GM21529 (cell line): ENCODE measurements at regions not wholly inside any gene's neighbourhood (a gene's known extent, or its start where the extent isn't known, plus 50 kb on each side); places are given as distances from the start of the nearest gene placed in this dataset.
"Not testable (repeated sequence)": the region's sequence is repeated elsewhere in the genome, so short reads cannot be mapped to it uniquely, and the experiment has no call there.

Source experiments
- ATAC-seq: cut with Tn5 transposase; IDR thresholded peaks from one replicate; pipeline ENCODE4 v1.9.1; 2021; ENCODE audit not compliant: unreplicated experiment

DNA sequence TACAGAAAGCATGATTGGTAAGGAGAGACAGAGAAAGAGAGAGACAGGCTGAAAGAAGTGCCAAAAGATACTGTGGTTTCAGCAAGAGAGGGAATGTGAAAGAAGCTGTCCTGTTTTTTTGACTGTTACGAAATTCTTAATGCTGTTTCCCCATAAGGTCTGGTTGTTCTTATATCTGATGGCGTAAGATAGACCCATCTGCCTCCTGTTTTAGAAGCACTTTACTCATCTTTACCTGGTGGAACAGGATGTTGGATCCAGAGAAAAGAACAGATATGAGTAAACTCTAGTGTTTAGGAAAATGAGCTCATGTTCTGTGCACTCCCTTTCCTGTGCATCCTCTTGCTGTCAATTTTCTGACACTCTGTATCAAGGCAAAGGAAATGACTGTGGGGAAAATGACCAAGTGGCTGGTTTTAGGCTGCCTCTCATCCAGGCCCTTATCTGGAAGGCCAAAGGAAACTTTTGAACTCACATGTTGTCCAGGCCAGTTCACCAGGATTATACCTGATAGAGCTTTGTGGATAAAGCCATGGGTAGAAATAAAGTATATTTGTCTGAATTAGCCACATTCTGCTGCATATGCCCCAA is 311.7 kb upstream of the HTR2C start:
- ATAC-seq: no peak

DNA sequence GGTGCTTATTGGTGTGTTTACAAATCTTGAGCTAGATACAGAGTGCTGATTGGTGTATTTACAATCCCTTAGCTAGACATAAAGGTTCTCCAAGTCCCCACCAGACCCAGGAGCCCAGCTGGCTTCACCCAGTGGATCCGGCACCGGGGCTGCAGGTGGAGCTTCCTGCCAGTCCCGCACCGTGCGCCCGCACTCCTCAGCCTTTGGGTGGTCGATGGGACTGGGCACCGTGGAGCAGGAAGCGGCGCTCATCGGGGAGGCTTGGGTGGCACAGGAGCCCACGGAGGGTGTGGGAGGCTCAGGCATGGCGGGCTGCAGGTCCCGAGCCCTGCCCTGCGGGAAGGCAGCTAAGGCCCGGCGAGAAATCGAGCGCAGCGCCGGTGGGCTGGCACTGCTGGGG is 313.5 kb upstream of the HTR2C start:
- not testable (repeated sequence) for ATAC-seq

GRCh38 chrX:114268643-114269042 is 315.2 kb upstream of the HTR2C start:
- ATAC-seq: no peak

GRCh38 chrX:114267142-114267541 is 316.7 kb upstream of the HTR2C start:
- ATAC-seq: no peak

DNA sequence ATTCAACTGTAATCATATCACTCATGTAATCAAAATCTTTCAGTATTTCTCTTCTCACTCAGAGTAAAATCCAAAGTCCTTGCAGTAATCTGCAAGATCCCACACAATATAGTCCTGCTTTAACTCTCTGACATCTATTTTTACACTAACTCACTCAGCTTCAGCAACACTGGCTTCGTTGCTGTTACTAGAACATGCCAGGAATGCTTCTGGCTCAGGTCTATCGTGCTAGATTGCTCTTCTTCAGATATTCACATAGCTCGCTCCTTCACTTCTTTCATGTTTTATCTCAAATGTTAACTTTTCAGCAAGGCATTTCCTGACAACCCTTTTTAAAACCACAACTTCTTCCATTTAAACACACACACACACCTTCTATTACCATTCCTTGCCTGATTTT is 331.7 kb upstream of the HTR2C start:
- ATAC-seq: no peak

DNA sequence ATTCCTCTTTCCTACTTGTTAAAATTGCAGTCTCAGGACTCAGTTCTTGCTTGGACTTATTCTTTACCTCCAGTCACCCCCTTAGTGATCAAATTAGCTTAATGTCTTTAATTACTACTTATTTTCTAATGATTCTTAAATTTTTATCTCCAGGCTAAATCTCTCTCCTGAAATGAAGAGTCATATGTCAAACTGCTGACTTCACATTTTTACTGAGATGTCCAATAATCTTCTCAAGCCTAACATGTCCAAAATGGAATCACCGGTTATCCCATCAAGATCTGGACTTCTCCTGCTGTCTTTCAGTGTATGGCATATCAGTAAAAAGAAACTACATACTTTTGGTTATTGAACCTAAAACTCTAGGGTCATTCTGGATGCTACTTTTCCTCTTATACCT is 332.3 kb upstream of the HTR2C start:
- no peak for ATAC-seq

GRCh38 chrX:114221445-114221844 is 362.4 kb upstream of the HTR2C start:
- no peak for ATAC-seq

DNA sequence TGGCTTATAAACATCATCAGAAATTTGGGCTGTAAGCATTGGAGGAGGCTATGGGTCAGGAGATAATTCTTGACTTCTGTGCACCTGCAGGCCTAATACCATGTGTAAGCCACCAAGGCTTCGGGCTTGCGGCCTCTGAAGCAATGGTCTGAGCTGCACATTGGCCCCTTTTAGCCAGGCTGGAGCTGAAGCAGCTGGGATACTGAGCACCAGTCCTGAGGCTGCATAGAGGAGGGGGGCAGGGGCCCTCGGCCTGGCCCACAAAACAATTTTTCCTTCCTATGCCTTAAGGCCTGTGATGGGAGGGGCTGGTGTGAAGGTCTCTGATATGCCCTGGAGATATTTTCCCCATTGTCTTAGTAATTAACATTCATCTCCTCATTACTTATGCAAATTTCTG is 373.0 kb upstream of the HTR2C start:
- ATAC-seq: no peak

- ATAC-seq: no peak
Observed at GRCh38 chrX:114201622-114202021, 382.3 kb upstream of the HTR2C start.

DNA sequence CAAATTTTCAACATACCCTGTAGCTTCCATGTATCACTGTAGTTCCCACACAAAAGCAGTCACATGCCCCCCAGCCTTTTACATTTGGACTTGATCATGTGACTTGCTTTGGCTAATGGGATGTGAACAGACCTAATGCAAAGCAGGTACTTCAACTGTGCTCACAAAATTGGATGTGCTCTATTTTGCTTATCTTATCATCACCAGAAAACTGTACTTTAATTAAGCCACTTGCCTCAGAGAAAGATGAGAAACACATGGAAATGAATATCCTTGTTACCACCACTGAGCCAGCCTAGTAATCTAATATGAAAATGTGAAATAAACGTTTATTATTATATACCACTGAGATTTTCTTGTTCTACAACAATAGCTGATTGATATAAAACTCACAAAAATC is 402.7 kb upstream of the HTR2C start:
- no peak for ATAC-seq

GRCh38 chrX:114178126-114178525 is 405.8 kb upstream of the HTR2C start:
- no peak for ATAC-seq

DNA sequence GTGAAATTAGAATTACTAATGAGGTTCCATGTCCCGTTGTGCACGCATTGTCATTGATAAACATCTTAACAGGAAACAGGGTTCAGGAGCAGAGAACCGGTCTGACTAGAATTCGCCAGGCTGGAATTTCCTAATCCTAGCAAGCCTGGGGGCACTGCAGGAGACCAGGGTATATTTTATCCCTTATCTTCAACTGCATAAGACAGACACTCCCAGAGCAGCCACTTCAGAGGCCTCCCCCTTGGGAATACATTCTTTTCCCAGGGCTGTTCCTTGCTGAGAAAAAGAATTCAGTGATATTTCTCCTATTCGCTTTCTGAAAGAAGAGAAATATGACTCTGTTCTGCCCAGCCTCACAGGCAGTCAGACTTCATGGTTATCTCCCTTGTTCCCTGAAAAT is 416.6 kb upstream of the HTR2C start:
- ATAC-seq: not testable (repeated sequence)

DNA sequence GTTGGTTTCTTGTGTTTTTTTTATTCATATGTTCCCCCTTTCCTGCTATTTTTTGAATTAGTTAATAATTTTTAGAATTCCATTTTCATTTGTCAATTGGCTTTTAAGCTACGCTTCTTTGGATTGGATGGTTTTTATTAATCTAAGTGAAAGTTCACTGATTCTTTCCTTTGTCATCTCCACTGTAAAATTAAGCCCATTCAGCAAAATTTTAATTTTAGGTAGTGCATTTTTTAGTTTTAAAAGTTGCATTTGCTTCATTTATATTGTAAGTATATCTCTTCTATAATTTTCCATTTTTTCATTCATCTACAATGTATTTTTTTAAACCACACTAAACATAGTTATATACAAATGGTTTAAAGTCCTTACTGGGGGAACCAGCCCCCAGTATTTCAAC is 417.3 kb upstream of the HTR2C start:
- ATAC-seq: no peak

DNA sequence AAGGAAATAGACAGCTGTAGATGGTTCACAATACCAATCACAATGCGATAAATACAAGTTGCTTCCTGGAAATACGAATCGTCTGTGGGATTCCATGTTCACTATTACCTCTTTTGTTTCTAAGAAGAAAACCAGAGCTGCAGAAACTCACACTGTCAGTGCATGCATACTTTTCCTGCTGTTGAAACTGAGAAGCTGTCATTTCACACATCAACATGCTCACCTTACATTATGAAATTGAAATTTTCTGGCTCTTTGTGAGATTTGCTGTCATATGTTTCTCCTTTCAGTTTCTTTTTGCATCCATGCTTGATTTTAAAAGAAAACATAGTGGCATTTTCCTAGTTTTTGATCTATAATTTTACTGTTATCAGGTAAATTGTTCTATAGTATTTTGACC is 418.3 kb upstream of the HTR2C start:
- no peak for ATAC-seq

DNA sequence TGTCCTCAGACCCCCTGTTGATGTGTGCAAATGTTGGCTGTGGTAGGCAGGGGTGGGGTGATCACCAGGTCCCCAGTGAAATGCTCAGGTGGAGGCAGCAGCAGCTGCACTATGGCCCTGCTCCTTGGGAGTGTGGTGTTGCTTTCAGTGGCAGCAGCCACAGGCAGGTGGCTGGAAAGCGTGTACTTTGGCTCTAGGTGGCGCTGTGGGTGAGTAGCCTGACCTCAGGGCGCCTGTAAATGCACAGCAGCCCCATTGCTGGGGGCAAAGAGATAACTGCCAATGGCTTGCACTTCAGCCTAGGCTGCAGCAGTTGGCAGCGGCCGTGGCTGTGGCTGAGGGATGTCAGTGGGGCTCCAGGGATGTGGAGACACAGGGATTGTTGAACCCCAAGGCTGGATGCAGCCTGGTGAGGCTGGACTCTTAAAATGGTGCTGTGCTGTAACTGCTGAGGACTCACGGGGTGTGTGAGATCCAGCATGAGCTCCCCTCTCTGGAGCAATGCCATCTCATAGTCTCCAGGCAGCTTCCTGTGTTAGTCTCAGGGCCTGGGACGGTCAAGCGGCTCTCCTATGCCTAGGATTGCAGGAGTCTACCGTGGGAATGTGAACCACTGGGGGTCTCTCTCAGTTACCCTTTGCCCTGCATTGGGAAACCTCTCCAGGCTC is 421.7 kb upstream of the HTR2C start:
- ATAC-seq: no peak

DNA sequence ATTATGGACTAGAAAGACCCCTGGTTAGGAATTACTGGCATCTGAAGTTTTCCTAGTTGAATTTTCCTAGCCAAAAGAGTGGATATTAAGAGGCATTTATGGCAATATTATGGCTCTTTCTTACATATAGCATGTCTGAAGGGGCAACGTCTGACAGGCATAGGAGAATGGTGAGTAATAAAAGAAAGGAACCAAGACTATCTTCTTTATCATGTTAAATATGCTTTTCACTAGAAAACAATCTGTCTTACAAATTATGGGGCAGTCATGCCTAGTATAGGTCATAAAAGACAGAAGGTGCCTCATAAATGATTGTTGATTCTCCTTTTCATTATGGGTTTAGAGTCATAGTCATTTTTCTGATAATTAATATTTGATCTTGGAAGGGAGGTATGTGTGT is 431.1 kb upstream of the HTR2C start:
- ATAC-seq: no peak

DNA sequence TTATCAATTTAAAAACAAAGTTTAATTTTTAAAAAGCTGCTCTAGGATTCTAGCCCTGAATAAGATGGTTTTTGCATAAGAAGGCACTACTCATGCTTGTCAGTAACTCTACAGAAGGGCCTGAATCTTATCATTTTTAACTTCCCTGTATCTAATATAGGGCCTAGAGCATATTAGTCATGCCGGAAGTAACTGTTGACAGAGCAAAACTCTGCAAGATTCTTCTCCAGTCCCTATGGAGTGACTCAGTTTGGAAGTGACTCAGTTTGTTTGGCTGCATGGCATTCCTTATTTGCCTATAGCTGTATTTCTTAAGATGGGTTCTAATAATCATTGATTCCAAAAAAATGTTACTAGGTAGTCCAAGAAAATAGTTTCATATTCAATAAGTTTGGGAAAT is 431.8 kb upstream of the HTR2C start:
- ATAC-seq: no peak

GRCh38 chrX:114134465-114134864 is 449.4 kb upstream of the HTR2C start:
- ATAC-seq: no peak

GRCh38 chrX:114127411-114128025 is 456.4 kb upstream of the HTR2C start:
- no peak for ATAC-seq

- no peak for ATAC-seq
Observed at GRCh38 chrX:114127005-114127404, 456.9 kb upstream of the HTR2C start.

DNA sequence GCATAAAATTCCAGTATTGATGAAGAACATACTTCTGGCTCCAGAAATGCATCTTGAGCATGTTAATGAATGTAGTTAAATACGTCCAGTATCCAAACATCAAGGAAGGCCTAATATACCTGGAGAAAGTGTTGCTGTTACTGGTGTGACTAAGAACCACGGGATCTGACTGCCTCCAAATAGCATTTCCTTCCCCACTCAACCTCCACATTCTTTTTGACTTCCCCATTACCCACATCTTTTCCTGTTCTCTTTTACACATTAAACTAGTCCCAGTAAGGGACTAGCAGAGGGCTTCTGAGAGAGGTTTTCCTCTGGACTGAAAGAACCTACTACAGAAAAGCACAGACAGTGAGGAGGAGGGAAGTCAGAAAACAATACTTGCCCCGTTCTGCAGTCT is 482.8 kb upstream of the HTR2C start:
- no peak for ATAC-seq

DNA sequence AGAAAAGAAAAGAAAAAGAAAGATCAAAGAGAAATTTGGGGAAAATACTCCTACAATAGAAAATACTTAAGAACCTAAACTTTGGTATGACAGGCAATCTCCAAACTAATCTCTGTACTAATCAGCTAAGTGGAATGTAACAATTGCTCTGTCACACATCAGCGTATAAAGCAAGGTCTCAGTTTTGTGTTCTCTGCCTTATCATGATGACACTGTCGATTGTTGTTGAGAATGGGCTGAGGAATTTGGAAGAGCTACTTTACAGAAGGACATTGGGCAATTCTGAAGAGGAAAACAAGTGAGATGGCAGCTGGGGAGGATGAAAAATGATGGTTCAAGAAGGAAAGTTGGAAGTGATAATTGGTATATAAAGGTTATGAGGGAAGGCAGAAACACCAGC is 486.0 kb upstream of the HTR2C start:
- ATAC-seq: no peak

- no peak for ATAC-seq
Observed at GRCh38 chrX:114097427-114097826, 486.5 kb upstream of the HTR2C start.
